ENCODE measurements at regions not wholly inside any gene's neighbourhood (a gene's known extent, or its start where the extent isn't known, plus 50 kb on each side); places are given as distances from the start of the nearest gene placed in this dataset.

DNA sequence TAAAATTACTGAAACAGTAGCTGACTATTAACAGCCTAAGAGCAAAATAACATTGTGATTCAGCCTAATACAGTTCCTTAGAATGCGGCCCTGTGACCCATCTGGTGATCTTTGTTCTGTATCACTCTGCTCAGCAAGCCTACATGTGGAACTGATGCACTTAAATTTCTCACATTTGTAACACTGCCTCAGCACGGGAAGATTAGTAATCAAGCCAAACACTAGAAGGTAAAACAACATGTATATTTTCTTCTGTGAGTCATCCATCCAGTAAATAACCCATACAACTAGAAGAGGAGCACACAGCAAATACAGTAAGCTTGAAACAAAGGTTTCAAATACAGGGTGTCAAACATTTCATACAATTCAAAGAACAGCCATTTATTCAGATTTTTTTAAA is 189.7 kb upstream of the NOX3 start:
- in situ Hi-C loops (cut with HindIII; ENCODE audit: low pct_ligation_motif_present, low sequenced_read_pairs) = no loop called here
- Histone ChIP-seq H3K27ac (no peak overlapping the region), H3K36me3 (replicated peaks) (no peaks in the 10 kb centered on the region), H3K4me3 (ENCODE audit: low read depth, low read length) (no peak overlapping the region), H3K27me3 (replicated peaks) (no peaks in the 10 kb centered on the region)
- TF ChIP-seq, protein P1, sequence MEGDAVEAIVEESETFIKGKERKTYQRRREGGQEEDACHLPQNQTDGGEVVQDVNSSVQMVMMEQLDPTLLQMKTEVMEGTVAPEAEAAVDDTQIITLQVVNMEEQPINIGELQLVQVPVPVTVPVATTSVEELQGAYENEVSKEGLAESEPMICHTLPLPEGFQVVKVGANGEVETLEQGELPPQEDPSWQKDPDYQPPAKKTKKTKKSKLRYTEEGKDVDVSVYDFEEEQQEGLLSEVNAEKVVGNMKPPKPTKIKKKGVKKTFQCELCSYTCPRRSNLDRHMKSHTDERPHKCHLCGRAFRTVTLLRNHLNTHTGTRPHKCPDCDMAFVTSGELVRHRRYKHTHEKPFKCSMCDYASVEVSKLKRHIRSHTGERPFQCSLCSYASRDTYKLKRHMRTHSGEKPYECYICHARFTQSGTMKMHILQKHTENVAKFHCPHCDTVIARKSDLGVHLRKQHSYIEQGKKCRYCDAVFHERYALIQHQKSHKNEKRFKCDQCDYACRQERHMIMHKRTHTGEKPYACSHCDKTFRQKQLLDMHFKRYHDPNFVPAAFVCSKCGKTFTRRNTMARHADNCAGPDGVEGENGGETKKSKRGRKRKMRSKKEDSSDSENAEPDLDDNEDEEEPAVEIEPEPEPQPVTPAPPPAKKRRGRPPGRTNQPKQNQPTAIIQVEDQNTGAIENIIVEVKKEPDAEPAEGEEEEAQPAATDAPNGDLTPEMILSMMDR (IDR thresholded peaks at IDR 0.05; ENCODE audit: low read depth, low read length, missing control alignments) = no peak
- DNase-seq = peak; percentile 27

GRCh38 chr6:155641603-155642002 is 186.0 kb upstream of the NOX3 start:
- Histone ChIP-seq H3K36me3 (replicated peaks) (no peaks in the 10 kb centered on the region), H3K4me3 (ENCODE audit: low read depth, low read length) (no peak overlapping the region), H3K27me3 (replicated peaks) (no peaks in the 10 kb centered on the region), H3K27ac (no peak overlapping the region)
- DNase-seq = no peak
- in situ Hi-C loops (cut with HindIII; ENCODE audit: low pct_ligation_motif_present, low sequenced_read_pairs) = no loop called here
- TF ChIP-seq, protein P1 (IDR thresholded peaks at IDR 0.05; ENCODE audit: low read depth, low read length, missing control alignments) = no peak

GRCh38 chr6:155638200-155638599 is 182.6 kb upstream of the NOX3 start:
- TF ChIP-seq, protein P1 (IDR thresholded peaks at IDR 0.05; ENCODE audit: low read depth, low read length, missing control alignments) = no peak
- no peak overlapping the region for H3K4me3 ChIP-seq (ENCODE audit: low read depth, low read length)
- DNase-seq = no peak
- H3K27ac ChIP-seq = no peak overlapping the region
- in situ Hi-C loops (cut with HindIII; ENCODE audit: low pct_ligation_motif_present, low sequenced_read_pairs) = no loop called here
- H3K27me3 ChIP-seq (replicated peaks) = no peaks in the 10 kb centered on the region
- no peaks in the 10 kb centered on the region for H3K36me3 ChIP-seq (replicated peaks)

DNA sequence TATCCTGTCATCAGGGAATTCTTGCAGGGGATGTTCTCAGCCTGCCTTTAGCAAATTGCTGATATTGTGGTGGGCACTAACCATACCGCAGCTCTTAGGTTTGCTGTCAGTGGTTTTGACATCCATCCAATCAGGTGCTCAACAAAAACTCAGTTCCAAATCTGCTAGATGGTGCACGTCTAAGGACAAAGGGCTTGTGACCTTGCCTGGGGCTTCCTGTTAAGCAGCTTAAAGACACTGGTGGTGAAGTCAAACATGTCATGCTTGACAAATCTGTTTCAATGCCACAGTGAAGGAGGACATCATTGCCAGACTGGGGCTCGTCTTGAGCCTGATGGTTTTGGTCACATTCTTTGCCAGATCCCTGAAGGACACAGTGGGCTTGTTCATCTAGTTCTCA is 179.8 kb upstream of the NOX3 start:
- Histone ChIP-seq H3K27ac (no peak overlapping the region), H3K36me3 (replicated peaks) (no peaks in the 10 kb centered on the region), H3K4me3 (ENCODE audit: low read depth, low read length) (no peak overlapping the region), H3K27me3 (replicated peaks) (no peaks in the 10 kb centered on the region)
- no peak for DNase-seq
- in situ Hi-C loops (cut with HindIII; ENCODE audit: low pct_ligation_motif_present, low sequenced_read_pairs) = no loop called here
- TF ChIP-seq, protein P1 (IDR thresholded peaks at IDR 0.05; ENCODE audit: low read depth, low read length, missing control alignments) = no peak

DNA sequence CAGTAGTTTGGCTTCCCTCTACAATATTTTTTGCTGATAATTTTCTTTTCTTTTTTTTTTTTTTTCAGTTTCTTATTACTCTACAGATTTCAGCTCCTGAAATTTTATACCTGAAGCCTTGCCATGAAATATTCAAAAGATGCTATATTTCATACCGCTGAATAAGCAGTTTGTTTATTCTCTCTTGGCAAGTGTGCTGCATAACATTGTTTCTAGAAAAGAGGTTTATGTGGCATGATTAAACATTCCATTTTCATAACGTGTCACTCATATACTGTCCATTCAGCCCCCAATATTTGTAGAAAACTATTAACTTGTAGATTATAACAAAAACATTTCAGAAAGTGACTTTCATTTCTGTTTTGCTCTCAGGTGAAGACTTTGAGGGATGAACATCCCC is 174.4 kb upstream of the NOX3 start:
- TF ChIP-seq, protein P1 (IDR thresholded peaks at IDR 0.05; ENCODE audit: low read depth, low read length, missing control alignments) = no peak
- no peaks in the 10 kb centered on the region for H3K27me3 ChIP-seq (replicated peaks)
- no peak overlapping the region for H3K27ac ChIP-seq
- H3K4me3 ChIP-seq (ENCODE audit: low read depth, low read length) = no peak overlapping the region
- DNase-seq = no peak
- in situ Hi-C loops (cut with HindIII; ENCODE audit: low pct_ligation_motif_present, low sequenced_read_pairs) = no loop called here
- H3K36me3 ChIP-seq (replicated peaks) = no peaks in the 10 kb centered on the region

- no peak overlapping the region for H3K4me3 ChIP-seq (ENCODE audit: low read depth, low read length)
- H3K27me3 ChIP-seq (replicated peaks) = no peaks in the 10 kb centered on the region
- no peak overlapping the region for H3K27ac ChIP-seq
- in situ Hi-C loops (cut with HindIII; ENCODE audit: low pct_ligation_motif_present, low sequenced_read_pairs) = no loop called here
- DNase-seq = no peak
- H3K36me3 ChIP-seq (replicated peaks) = no peaks in the 10 kb centered on the region
- TF ChIP-seq, protein P1 (IDR thresholded peaks at IDR 0.05; ENCODE audit: low read depth, low read length, missing control alignments) = no peak
Measured at GRCh38 chr6:155629652-155630051, 174.0 kb upstream of the NOX3 start.
